ENCODE measurements at regions not wholly inside any gene's neighbourhood (a gene's known extent, or its start where the extent isn't known, plus 50 kb on each side); places are given as distances from the start of the nearest gene placed in this dataset.

- no peak for DNase-seq
Measured at GRCh38 chr10:29962166-29962850, 97.1 kb downstream of the JCAD start.

DNA sequence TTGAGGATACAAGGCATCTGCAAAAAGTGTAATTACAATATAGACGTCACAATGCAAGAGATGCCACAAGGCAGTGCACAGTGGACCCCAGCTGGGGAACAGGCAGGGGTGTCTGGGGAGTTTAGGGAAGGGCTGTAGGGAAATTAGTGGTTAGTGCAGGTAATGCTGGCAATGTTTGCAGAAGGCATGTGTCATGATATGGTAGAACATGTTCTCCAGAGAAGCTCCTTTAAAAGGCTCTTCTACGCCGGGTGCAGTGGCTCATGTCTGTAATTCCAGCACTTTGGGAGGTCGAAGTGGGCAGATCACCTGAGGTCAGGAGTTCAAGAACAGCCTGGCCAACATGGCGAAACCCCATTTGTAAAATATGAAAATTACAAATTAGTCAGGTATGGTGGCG lies 98.0 kb downstream of the JCAD start:
- no peak for DNase-seq

DNA sequence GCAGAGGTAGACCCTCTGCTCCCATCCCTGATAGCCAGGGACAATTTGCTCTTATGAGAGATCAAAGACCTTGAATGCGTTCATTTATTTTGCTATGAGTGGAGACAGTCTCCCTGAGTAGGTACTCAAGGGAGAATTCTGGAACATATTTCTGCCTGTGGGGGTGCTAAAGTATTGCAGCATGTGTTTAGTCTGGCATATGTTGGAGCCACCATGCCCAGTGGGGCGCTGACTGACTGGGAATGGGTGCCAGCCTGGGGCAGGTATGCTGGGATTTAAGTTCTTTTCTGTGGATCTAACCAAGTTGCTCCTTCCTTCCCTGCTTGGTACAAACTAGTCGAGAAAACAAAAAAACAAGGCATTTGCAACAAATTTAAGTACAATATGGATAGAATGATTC lies 99.1 kb downstream of the JCAD start:
- DNase-seq: no peak

DNA sequence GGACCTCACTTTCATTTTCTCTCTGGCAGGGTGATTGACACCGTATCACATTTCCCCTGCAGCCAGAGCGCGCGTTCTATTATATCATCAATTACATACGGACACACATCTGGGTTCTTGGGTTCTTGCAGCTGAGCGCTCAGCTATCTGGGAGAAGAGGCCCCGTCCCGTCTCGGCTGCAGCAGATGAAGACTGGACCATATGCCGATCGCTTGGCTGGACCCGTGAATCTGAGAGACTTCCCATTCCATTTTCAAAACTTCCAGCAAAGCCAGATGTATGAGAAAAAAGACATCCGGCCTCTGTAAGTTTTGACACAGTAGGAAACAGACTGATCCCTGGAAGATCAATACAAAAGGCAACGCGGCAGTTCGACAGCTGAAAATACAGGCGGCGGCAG lies 99.8 kb downstream of the JCAD start:
- DNase-seq: no peak

DNA sequence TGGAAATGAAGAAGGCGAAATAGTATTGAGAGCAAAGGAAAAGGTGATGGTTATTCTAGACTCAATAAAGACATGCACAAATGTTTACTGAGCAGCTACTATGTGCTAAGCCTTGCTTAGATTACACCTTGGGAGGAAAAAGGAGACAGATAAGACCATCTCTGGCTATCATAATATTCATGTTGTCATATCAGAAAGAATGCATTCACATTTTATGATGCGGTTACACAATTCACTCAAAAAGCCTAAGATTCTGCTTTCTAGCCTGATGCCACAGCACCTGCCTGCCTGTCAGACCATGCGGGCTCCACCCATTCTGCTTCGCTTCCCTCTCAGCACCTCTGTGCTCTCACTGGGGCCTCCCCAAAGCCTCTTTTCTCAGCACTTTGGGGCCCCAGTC lies 100.9 kb downstream of the JCAD start:
- no peak for DNase-seq

GRCh38 chr10:29957907-29958331 lies 101.5 kb downstream of the JCAD start:
- no peak for DNase-seq

DNA sequence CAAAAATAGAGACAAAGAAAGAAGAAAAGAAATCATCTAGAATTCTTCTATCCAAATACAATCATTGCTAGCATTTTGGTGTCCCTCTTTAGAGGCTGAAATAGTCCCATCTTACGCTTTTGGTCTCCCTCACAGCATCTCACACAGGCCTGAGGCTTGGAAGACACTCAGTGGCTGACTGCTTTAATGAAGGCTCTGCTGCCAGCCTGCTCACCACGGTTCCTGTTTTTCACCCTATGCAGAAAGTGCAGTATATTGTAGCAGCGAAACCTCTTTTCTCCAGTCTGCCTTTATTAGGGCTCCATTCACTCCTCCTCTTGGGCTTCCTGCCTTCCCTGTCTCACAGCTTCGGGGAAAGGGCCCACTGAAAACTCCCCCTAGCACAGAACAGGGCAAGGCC lies 102.2 kb downstream of the JCAD start:
- DNase-seq: no peak

DNA sequence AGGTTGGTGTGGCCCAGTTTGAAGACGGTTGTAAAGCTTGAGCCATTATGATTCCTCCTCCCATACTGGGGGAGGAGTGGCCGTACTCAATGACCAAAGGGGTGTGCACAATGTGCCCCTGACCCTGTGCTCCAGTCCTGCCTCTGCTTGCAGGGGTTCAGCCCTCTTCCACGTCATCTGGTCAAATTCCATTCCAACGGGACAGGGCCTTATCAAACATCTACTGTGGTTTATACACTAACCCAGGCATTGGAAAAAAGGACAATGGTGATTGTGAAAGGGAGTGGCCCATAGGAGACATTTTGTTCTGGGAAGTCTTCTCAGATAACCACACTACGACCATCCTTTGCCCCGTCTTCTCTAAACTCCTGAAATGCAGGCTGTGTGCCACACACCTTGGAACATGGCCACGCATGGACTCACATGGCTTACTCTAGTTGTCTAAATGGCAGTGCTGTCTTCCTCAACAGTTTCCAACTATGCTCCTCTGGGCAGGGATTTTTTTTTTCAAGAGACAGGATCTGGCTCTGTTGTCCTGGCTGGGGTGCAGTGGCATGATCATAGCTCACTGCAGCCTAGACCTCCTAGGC lies 103.0 kb downstream of the JCAD start:
- no peak for DNase-seq

GRCh38 chr10:29955329-29955935 lies 104.0 kb downstream of the JCAD start:
- DNase-seq: no peak

DNA sequence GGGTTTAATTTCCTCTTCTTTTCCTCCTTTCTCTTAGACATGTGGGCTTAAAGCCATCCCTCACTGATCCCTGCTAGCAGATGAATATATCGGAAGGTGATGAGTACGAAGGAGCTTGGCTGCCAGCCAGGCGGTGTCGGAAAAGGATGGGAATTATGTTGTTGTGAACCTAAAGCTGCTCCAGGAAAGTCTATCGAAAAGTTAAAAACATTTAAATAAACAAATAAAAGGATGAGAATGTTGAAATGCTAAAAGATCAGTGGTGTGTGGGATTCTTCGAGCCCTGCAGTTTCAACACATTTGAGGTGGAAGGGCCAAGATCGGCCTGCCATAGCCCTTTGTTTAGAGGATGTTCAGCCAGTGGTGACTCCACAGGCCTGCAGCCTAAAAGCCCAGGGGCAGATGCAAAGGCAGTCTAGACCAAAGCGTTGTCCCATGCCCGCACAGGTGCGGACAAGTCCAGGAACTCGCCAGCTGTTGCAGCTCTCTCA lies 107.9 kb downstream of the JCAD start:
- no peak for DNase-seq

DNA sequence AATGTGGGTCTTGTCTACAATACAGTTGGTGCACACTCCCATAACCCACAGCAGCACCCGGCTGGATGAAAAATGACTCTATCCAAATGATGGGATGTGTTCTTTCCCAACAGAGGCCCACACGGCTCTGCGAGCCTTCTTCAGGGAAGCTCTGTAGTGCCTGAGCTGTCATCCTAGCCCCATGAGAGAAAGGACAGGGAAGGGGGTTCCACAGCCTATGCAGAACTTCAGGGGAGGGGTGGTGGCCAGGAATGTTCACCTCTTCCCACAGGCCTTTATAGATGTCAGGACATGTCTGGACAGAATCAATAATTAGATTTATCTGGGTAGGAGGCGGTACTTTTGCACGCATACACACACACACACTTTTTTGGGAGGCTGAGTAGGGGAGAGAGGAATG lies 109.0 kb downstream of the JCAD start:
- no peak for DNase-seq

DNA sequence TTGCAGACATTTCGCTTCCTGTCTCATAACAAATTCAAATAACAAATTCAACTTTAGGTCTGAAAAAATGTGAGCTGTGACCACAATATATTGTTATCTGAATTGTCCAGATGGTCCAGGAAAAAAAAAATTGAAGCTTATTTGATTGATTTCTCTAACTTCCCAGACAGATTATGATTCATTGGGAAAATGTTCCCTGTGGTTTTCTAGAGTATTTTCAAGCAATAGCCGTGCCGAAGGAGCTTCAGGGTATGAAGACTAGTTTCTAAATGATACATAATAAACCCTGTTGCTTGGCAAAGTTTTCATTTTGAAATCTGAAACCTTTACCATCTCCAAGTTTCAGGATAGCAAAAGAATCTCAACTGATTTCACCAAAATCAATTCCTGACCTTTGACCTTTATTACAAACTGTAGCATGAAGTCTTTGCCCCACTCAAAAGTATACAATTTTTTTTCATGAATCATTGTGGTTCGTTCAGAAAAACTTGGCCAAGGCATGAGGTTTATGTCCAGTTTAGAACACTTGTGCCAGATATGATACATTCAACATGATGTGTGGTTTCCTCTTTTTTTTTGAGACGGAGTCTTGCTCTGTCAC lies 109.9 kb downstream of the JCAD start:
- no peak for DNase-seq

GRCh38 chr10:29948881-29949355 lies 110.5 kb downstream of the JCAD start:
- peak; percentile 34 for DNase-seq

GRCh38 chr10:29947701-29948060 lies 111.7 kb downstream of the JCAD start:
- DNase-seq: no peak

DNA sequence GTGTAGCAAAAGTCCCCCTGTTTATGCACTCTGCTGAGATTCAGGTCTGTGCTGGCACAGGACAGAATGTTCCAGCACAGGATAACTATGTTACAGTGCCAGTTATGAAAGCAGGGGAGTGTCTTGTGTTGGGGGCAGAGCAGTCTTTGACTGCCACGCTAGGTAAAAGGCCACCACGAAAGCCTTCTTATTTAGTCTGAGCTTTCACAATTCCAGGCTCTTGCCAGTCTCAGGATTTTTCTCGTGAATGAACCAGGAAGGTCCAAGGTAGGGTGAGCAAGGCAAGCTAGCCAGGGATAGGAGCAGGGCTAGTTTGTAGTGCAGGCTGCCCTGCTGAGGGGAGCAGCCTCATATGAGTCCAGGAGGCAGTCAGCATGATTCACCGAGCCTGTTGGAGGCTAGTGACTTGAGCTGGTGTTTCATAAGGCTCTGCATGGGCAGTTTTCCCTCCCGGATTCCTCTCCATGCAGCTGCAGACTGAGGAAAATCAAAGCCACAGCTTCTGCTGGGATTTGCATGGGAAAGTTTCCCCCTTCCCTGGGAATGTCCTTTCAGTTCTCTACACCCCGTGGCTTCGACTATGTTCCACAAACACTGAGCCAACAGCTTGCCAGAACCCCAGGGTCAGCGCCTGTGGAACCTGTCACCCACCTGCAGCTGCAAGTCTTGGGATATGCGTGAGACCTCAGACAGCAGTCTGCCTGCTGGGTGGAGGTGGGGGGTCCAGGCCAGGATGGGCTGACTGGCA lies 112.3 kb downstream of the JCAD start:
- DNase-seq: no peak

DNA sequence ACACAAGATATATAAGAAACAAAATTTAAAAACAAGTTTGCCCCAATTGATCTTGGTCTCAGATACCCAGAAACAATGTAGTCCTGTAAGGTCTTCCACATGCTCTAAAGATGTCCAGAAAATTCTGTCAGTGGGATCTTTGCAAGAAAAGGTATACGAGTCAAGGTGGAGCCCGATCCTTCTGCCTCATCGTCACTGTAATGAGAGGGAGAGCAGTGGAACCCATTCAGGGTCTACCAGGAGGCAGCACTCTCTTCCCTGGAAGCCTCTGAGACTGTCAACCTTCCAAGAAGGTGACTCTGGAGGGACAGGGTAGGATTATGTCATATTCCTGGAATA lies 112.8 kb downstream of the JCAD start:
- DNase-seq: no peak

- no peak for DNase-seq
Measured at GRCh38 chr10:29941476-29941875, 117.9 kb downstream of the JCAD start.

- DNase-seq: no peak
Measured at GRCh38 chr10:29932991-29933390, 126.4 kb downstream of the JCAD start.

DNA sequence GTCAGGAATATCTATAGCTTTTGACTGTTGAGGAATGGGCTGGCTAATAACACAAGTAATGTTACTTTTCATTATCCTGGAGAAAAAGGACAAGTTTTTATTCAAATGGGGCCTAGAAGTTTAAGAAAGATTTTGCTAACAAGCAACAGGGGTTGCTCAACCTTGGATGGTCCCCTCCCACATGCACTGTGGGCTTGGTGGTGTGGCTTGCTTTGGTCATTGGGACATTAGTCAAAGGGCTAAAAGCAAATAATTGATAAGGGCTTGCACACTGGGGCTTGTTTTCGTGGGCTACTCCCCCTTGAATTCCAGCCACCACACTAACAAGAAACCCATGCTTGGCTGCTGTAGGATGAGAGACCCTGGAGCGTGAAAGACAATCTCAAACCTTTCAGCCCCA lies 127.6 kb downstream of the JCAD start:
- DNase-seq: no peak

- DNase-seq: no peak
Measured at GRCh38 chr10:29929006-29929405, 130.4 kb downstream of the JCAD start.

GRCh38 chr10:29926693-29927048 lies 132.7 kb downstream of the JCAD start:
- DNase-seq: no peak

GRCh38 chr10:29925771-29926692 lies 133.4 kb downstream of the JCAD start:
- no peak for DNase-seq

All from NCI-H2171 (cell line).